ENCODE measurements at regions not wholly inside any gene's neighbourhood (a gene's known extent, or its start where the extent isn't known, plus 50 kb on each side); places are given as distances from the start of the nearest gene placed in this dataset.
"Not testable (repeated sequence)": the region's sequence is repeated elsewhere in the genome, so short reads cannot be mapped to it uniquely, and the experiment has no call there.

GRCh38 chrX:129310000-129310399 lies 213.3 kb downstream of the SMARCA1 start:
- H3K27ac ChIP-seq = no peak overlapping the region
- no peaks in the 10 kb centered on the region for H3K27me3 ChIP-seq (ENCODE audit: control insufficient read depth, insufficient read depth, low read length)
- H3K9ac ChIP-seq = no peak overlapping the region
- H3K4me1 ChIP-seq = no peaks in the 10 kb centered on the region
- H3K79me2 ChIP-seq = no peaks in the 10 kb centered on the region
- H3K9me3 ChIP-seq (ENCODE audit: control insufficient read depth, low read length) = no peaks in the 10 kb centered on the region
- H3K36me3 ChIP-seq (ENCODE audit: control insufficient read depth, insufficient read depth, low read length) = no peaks in the 10 kb centered on the region
- no peak overlapping the region for H3K4me2 ChIP-seq (ENCODE audit: low read length)
- no peak overlapping the region for H2AFZ ChIP-seq
- H3K4me3 ChIP-seq (ENCODE audit: low read depth, low read length) = no peak overlapping the region
- TF ChIP-seq CTCF (IDR thresholded peaks at IDR 0.05) = no peak

GRCh38 chrX:129262912-129263311 lies 260.4 kb downstream of the SMARCA1 start:
- no peaks in the 10 kb centered on the region for H3K4me1 ChIP-seq
- no peak for TF ChIP-seq CTCF (IDR thresholded peaks at IDR 0.05)
- H3K36me3 ChIP-seq (ENCODE audit: control insufficient read depth, insufficient read depth, low read length) = no peaks in the 10 kb centered on the region
- H2AFZ ChIP-seq = no peak overlapping the region
- H3K4me2 ChIP-seq (ENCODE audit: low read length) = no peak overlapping the region
- no peaks in the 10 kb centered on the region for H3K27me3 ChIP-seq (ENCODE audit: control insufficient read depth, insufficient read depth, low read length)
- H3K4me3 ChIP-seq (ENCODE audit: low read depth, low read length) = no peak overlapping the region
- no peaks in the 10 kb centered on the region for H3K79me2 ChIP-seq
- no peaks in the 10 kb centered on the region for H3K9me3 ChIP-seq (ENCODE audit: control insufficient read depth, low read length)
- H3K27ac ChIP-seq = no peak overlapping the region
- no peak overlapping the region for H3K9ac ChIP-seq

- H3K79me2 ChIP-seq; H3K4me1 ChIP-seq; H3K27ac ChIP-seq; H3K4me2 ChIP-seq (ENCODE audit: low read length); H3K9me3 ChIP-seq (ENCODE audit: control insufficient read depth, low read length); H3K9ac ChIP-seq; H3K36me3 ChIP-seq (ENCODE audit: control insufficient read depth, insufficient read depth, low read length); H2AFZ ChIP-seq; H3K27me3 ChIP-seq (ENCODE audit: control insufficient read depth, insufficient read depth, low read length); H3K4me3 ChIP-seq (ENCODE audit: low read depth, low read length): not testable (repeated sequence)
Observed at GRCh38 chrX:129255516-129255915, 267.8 kb downstream of the SMARCA1 start.

- Histone ChIP-seq H3K4me2 (ENCODE audit: low read length) (no peak overlapping the region), H3K27ac (no peak overlapping the region), H3K9ac (no peak overlapping the region), H3K9me3 (ENCODE audit: control insufficient read depth, low read length) (no peaks in the 10 kb centered on the region), H3K79me2 (no peaks in the 10 kb centered on the region), H2AFZ (no peak overlapping the region), H3K36me3 (ENCODE audit: control insufficient read depth, insufficient read depth, low read length) (no peaks in the 10 kb centered on the region), H3K4me3 (ENCODE audit: low read depth, low read length) (no peak overlapping the region), H3K4me1 (no peaks in the 10 kb centered on the region), H3K27me3 (ENCODE audit: control insufficient read depth, insufficient read depth, low read length) (no peaks in the 10 kb centered on the region)
- no peak for TF ChIP-seq CTCF (IDR thresholded peaks at IDR 0.05)
Observed at GRCh38 chrX:129249563-129249962, 273.7 kb downstream of the SMARCA1 start.

- Histone ChIP-seq H2AFZ (no peak overlapping the region), H3K36me3 (ENCODE audit: control insufficient read depth, insufficient read depth, low read length) (no peaks in the 10 kb centered on the region), H3K27ac (no peak overlapping the region), H3K4me3 (ENCODE audit: low read depth, low read length) (no peak overlapping the region), H3K4me2 (ENCODE audit: low read length) (no peak overlapping the region), H3K9ac (no peak overlapping the region), H3K27me3 (ENCODE audit: control insufficient read depth, insufficient read depth, low read length) (no peaks in the 10 kb centered on the region), H3K9me3 (ENCODE audit: control insufficient read depth, low read length) (no peaks in the 10 kb centered on the region), H3K4me1 (no peaks in the 10 kb centered on the region), H3K79me2 (no peaks in the 10 kb centered on the region)
- TF ChIP-seq CTCF (IDR thresholded peaks at IDR 0.05) = no peak
Observed at GRCh38 chrX:129247642-129248041, 275.6 kb downstream of the SMARCA1 start.

Measured in parathyroid adenoma (tissue), 2 donors.